ENCODE measurements at regions not wholly inside any gene's neighbourhood (a gene's known extent, or its start where the extent isn't known, plus 50 kb on each side); places are given as distances from the start of the nearest gene placed in this dataset.
"Not testable (repeated sequence)": the region's sequence is repeated elsewhere in the genome, so short reads cannot be mapped to it uniquely, and the experiment has no call there.

GRCh38 chr11:98365941-98366340, 654.8 kb upstream of the CNTN5 start:
- no peak for DNase-seq (ENCODE audit: low spot score)

GRCh38 chr11:98390391-98390790, 630.4 kb upstream of the CNTN5 start:
- DNase-seq (ENCODE audit: low spot score): no peak

- DNase-seq (ENCODE audit: low spot score): not testable (repeated sequence)
Measured at GRCh38 chr11:98394500-98394899, 626.2 kb upstream of the CNTN5 start.

- no peak for DNase-seq (ENCODE audit: low spot score)
Measured at GRCh38 chr11:98398508-98398907, 622.2 kb upstream of the CNTN5 start.

GRCh38 chr11:98409069-98409468, 611.7 kb upstream of the CNTN5 start:
- no peak for DNase-seq (ENCODE audit: low spot score)

- no peak for DNase-seq (ENCODE audit: low spot score)
Measured at GRCh38 chr11:98411777-98412176, 609.0 kb upstream of the CNTN5 start.

GRCh38 chr11:98417256-98417755, 603.4 kb upstream of the CNTN5 start:
- no peak for DNase-seq (ENCODE audit: low spot score)

GRCh38 chr11:98423933-98424332, 596.8 kb upstream of the CNTN5 start:
- DNase-seq (ENCODE audit: low spot score): no peak

GRCh38 chr11:98424773-98425172, 596.0 kb upstream of the CNTN5 start:
- not testable (repeated sequence) for DNase-seq (ENCODE audit: low spot score)

- DNase-seq (ENCODE audit: low spot score): no peak
Measured at GRCh38 chr11:98431463-98432359, 589.0 kb upstream of the CNTN5 start.

- DNase-seq (ENCODE audit: low spot score): no peak
Measured at GRCh38 chr11:98434296-98434695, 586.5 kb upstream of the CNTN5 start.

GRCh38 chr11:98453378-98453777, 567.4 kb upstream of the CNTN5 start:
- no peak for DNase-seq (ENCODE audit: low spot score)

GRCh38 chr11:98455500-98456307, 565.0 kb upstream of the CNTN5 start:
- no peak for DNase-seq (ENCODE audit: low spot score)

GRCh38 chr11:98456308-98456680, 564.5 kb upstream of the CNTN5 start:
- no peak for DNase-seq (ENCODE audit: low spot score)

GRCh38 chr11:98495016-98495415, 525.7 kb upstream of the CNTN5 start:
- DNase-seq (ENCODE audit: low spot score): no peak

- no peak for DNase-seq (ENCODE audit: low spot score)
Measured at GRCh38 chr11:98495601-98496000, 525.1 kb upstream of the CNTN5 start.

- DNase-seq (ENCODE audit: low spot score): no peak
Measured at GRCh38 chr11:98507208-98507607, 513.5 kb upstream of the CNTN5 start.

GRCh38 chr11:98512938-98513337, 507.8 kb upstream of the CNTN5 start:
- no peak for DNase-seq (ENCODE audit: low spot score)

GRCh38 chr11:98531576-98531975, 489.2 kb upstream of the CNTN5 start:
- no peak for DNase-seq (ENCODE audit: low spot score)

GRCh38 chr11:98536023-98536422, 484.7 kb upstream of the CNTN5 start:
- DNase-seq (ENCODE audit: low spot score): no peak

- DNase-seq (ENCODE audit: low spot score): not testable (repeated sequence)
Measured at GRCh38 chr11:98538358-98538757, 482.4 kb upstream of the CNTN5 start.

- DNase-seq (ENCODE audit: low spot score): no peak
Measured at GRCh38 chr11:98545544-98546175, 475.1 kb upstream of the CNTN5 start.

Measured in HuH-7.5 (cell line).